HCEC 1CT (cell line): ENCODE measurements at regions not wholly inside any gene's neighbourhood (a gene's known extent, or its start where the extent isn't known, plus 50 kb on each side); places are given as distances from the start of the nearest gene placed in this dataset.

Source experiments
- DNase-seq: peaks from one replicate; pipeline ENCODE4 v3.0.0-alpha.2; 2017

DNA sequence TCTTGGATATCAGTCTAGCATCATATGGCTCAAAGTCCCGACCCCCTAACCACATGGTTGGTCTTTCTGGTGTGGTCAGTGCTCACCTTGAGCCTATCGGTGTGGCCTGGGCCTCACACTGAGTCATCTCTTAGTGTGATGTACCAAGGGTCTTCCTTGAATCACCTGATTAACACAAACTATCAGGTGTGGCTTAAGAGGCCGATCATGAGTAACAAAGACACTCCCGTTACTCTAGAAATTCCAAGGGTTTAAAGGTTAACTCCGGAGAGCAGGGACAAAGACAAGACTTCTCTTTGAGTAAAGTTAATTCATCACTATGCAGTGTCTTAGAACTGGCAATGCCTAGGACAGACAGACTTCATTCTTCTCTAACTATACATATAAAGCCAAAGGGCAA lies 52.3 kb upstream of the ARMC3 start:
- no peak for DNase-seq

DNA sequence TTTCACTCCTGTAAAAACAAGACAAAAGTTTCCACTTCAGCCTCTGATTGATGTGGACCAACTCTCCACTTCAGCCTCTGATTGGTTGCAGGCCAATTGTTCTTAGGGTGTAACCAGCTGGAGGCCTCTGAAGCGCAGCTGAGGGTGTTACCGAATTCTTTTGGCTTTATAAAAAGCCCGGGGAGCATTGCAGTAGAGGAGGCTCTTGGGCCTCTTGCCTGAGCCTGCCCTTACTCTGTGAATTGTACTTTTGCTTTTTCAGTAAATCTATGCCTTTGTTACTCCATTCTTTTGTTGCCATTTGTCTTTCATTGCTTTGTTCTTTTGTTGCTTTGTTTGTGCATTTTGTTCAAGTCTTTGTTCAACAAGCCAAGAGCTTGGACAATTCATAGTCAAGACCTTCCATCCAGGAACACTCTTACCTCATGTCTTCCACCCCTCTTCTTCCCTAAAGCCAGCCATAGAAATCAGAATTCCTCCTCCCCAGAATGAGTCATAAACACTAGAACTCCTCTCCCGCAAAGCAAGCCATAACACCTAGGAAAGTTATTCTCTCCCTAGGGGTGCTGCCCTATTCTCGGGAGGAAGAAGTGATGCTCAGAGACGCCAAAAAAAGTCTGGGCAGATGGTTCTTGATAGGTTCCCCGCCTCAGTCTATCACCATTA lies 53.5 kb upstream of the ARMC3 start:
- DNase-seq, result no peak

DNA sequence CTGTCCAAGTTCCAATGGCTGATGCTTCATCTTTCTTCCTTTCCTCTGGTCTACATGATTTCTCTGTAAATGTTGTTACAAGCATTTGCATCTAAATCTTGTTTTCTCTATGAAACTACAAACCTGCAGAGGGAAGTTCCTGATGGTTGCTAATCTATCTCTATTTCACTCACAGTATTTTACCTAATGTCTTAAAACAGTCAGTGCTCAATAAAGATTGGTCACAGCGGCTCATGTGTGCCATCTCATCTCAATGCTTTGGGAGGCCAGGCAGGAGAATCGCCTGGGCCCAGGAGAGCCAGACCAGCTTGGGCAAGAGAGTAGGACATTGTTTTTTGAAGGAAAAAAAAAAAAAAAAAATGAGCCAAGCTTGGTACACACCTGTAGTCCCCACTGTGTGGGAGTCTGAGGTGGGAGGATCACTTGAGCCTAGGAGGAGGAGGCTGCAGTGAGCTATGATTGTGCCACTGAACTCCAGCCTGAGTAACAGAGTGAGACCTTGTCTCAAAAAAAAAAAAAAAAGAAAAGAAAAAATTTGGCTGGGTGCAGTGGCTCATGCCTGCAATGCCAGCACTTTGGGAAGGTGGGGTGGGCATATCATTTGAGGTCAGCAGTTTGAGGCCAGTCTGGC lies 71.3 kb upstream of the ARMC3 start:
- no peak for DNase-seq

DNA sequence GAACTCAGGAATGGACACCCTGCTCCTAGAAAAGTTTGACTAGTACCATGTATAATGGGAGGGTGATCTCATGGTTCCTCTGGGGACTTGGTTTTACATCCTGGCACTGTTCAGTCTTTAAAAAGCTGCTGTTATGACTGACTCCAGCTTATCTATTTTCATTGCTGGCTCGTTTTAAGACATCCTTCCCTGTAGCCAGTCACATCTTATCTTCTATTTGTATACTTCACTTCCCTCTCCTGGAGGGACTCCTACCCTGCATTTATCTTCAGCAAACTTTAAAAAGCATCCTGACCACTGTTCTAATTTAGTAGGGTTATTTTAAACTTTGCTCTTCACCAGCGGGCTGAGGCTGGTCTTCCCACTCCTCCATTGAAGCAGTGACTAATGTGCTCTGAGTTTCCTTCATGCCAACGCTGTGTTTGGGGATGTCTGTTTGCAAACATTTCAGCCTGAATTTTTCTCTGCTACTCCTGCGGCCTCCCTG lies 72.9 kb upstream of the ARMC3 start:
- DNase-seq, result peak; percentile 2

DNA sequence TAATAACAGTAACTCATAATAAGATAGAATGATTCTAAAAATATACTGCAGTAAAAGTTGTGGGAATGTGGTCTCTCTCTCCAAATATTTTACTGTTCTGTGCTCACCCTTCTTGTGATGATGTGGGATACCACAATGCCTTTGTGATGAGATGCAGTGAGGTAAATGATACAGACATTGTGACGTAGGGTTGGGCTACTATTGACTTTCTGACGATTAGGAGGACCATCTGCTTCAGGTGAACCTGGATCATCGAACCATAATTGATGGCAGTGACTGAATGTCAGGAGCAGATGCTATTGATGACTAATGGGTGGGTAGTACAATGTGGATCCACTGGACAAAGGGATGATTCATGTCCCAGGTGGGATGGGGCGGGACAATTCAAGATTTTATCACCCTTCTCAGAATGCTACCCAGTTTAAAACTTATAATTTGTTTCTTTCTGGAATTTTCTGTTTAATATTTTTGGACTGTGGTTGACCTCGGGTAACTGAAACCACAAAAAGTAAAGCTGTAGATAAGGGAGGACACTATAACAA lies 73.9 kb upstream of the ARMC3 start:
- DNase-seq, result no peak

DNA sequence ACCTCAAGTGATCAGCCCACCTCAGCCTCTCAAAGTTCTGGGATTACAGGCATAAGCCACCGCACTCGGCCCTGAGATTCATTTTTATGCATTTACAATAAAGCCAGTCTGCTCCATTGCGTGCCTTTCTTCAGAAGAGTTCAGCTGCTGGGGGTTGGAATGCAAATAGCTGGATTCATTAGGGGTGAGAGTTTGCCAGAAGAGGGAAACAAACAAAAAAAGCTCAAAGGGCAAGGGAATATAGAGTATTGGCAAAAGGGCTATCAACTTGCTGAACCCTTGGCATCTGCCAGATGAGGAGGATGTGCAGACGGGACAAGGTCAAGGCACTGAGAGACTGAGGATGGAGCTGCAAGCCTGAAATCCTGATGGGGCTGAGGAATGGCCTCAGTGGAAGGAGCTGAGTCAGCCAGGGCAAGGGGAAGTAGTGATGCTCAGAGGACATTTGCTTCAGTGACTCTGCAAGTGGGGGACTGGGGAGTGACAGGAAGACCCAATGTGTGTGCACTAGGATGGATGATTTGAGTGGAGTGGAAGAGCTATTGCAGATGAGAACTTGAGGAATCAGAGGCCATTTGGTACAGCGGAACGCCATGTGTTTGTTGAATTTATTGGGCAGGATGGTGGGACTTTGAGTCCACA lies 75.0 kb upstream of the ARMC3 start:
- DNase-seq, result no peak

GRCh38 chr10:22851865-22852239 lies 76.0 kb upstream of the ARMC3 start:
- no peak for DNase-seq

- DNase-seq, result no peak
Measured at GRCh38 chr10:22850541-22850940, 77.3 kb upstream of the ARMC3 start.

DNA sequence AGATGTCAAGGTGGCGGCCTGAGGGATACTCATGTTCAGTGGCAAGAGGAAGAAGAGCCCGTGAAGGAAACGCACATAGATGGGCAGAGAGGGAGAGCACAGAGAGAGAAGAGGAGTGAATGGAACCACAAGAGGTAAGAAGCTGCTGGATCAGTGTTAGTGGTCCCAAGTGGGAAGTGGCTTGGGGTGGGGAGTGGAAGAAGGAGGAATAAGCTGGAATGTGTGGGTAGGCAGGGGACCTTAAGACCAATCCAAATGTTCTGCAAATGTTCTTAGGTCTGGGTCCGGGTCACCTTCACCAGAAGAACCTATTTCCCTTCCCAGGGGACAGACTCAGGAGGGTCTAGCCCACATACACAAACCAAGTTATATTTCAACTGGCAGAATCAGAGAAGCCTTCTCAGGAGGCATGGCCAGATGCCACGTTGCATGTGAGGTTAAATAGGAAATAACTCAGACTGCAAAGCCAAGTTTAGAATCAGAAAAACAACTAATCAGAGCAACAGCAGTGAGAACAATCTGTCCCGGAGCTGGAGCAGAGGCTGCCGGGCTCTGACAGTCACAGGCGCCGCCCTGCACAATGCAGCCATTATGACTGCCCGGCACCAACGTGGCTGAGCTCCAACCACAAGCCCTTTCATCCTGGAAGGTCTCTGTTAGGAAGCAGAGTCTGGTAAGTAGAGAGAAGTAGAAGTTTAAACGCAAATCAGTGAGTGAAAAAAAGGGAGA lies 78.6 kb upstream of the ARMC3 start:
- no peak for DNase-seq

DNA sequence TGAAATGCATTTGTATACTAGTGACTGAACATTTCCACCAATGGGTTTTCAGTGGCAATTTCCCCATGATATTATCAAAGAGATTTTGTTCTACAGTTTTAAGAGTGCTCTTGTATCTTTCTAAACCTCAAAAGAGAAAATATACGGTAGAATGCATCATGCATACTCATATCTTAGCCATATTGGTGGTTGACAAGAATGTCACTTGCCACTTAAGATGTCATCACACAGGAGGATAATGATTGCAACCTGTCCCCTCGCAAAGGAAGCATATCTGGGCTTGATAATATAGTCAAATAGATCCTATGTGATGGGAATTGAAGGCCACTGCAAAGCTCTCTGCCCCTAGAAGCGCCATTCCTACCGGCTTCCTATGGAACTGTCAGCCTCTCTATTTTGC lies 79.3 kb upstream of the ARMC3 start:
- DNase-seq, result no peak

- no peak for DNase-seq
Measured at GRCh38 chr10:22846294-22846693, 81.6 kb upstream of the ARMC3 start.

DNA sequence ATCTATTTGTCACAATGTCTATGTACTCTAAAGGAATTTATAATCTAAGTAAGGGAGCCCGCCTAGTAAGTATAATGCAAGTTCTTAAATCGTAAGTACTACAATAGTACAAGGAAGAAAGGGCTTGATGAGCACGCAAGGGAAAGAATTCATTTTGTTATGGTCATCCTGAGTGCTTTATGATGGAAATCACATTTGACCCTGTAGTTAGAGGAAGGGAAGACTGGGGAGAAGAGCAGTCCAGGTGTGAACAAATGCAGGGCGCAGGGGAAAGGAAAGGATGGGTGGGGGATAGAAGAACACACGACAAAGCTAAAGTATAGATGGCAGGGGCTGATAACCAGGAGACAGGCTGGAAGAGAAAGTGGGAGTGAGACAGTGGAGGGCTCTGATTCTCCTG lies 88.2 kb upstream of the ARMC3 start:
- no peak for DNase-seq

DNA sequence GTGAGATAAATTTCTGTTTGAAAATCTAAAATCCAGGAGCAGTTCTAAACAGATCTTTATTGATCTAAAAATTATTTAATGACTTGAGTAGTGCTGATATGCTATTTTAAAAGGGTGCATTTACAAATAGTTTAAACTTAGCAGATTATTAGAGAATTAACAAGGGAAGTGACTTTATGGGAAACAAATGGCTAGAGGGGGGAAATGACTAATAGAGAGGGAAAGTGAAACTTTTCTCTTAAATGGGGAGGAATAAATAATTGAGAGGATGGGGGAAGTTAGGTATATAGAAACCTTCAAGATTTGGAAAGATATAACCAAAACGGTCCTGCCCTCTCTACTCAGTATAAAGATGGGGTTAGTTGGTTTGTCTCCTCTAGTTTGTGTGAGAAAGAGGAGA lies 90.1 kb upstream of the ARMC3 start:
- no peak for DNase-seq

DNA sequence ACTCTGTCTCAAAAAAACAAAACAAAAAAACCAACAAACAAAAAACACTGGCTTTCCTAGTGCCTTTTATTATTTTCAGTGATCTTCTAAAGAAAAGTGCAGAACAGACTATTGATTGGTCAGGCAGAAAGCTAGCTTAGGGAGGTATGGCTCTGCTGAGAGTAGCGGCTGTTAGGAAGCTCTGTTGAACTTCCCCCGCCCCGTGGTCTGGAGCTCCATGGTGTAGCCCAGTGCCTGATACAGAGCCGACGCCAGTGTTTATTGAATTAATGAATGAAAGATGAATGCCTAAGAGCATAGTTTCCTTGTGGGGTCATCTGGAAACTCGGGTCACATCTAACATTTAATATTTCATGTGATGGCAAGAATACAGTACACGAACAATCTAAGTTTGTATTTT lies 90.5 kb upstream of the ARMC3 start:
- no peak for DNase-seq

DNA sequence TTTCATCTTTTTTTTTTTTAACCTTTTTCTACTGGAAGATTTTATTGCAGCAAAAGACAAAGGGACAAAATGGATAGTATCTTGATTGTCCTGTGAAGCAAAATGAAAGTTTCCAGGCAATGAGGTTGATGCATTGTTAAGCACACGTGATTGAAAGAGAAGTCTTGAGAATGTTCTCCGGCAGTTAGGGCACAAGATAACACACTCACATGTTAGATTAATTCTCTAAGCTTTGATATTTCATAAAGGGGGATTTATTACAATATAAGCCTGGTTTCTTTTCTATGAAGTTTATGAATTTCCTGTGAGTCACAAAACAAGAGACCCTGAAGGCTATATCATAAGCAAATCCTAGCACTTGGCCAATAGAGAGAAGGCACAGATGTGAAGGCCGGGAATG lies 93.4 kb upstream of the ARMC3 start:
- DNase-seq, result no peak

GRCh38 chr10:22833781-22834180 lies 94.1 kb upstream of the ARMC3 start:
- no peak for DNase-seq

DNA sequence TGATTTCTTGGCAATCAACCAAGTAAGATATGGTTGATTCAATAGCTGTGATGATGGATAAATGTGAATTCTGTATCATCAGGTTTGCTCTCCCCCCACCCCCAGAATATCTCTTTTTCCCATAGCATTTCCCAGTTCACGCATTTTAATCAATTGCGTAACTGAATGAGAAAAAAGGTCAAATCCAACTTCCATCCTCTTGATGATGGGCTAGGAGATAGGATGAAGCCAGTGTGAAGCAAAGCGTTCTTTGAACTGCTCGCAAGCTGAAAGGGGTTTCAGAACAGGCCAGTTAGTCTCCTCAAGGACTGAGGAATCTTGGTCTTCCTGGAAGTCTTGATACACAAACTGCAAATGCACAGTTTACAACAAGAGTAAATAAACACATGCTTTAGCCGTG lies 94.5 kb upstream of the ARMC3 start:
- DNase-seq, result no peak

DNA sequence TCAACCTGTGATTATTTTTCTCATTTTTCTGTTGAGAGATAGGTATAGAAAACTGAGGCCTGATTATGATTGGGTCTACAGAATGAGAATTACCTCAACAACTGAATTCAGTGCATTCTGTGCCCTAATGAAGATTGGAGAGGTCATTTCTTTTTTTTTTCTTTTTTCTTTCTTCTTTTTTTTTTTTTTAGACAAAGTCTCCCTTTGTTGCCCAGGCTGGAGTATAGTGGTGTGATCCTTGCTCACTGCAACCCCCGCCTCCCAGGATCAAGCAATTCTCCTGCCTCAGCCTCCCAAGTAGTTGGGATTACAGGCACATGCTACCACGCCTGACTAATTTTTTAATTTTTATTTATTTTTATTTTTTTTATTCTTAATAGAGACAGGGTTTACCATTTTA lies 95.0 kb upstream of the ARMC3 start:
- no peak for DNase-seq

DNA sequence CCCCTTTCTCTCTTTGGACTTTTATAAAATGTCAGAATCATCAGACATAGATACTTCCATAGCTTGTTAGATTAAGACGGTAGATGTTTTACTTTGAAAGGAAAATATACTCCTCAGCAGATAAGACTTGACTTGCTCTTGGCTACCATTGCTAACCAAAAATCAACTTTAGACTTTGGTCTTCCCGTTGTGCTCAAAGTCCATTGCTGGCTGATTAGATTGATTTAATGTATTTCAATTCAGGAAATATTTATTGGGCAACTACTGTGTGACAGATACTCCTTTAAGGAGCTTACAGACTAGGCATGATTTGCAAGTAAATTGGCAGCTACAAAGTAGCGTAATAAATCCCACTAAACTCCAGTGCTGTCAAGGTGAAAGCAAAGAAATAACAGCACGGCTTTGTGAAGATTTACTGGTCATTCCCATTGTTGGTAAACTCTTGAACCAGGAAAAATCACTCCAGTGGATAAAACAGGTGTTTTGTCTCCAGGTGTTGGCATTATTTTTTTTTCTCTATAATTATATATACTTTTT lies 95.7 kb upstream of the ARMC3 start:
- no peak for DNase-seq

GRCh38 chr10:22831586-22831985 lies 96.3 kb upstream of the ARMC3 start:
- DNase-seq, result no peak

DNA sequence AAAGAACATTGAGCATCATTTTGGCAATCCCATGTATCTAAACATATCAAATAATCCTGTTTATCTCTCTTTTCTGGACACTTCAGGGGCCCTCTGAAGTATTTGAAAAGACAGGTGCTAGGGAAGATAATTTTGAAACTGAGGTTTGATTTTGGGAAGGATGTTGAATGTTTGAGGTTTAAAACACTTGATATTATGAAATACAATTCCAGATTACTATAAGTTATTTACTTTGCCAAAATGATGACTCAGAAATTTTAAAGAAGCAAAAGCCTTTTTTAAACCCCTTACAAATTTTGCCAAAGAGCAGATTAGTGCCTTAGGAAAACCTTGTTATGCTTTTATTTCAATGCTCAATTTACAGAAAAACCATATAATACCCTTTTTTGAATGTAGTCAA lies 99.1 kb upstream of the ARMC3 start:
- peak; percentile 59 for DNase-seq

- no peak for DNase-seq
Measured at GRCh38 chr10:22825841-22826240, 102.0 kb upstream of the ARMC3 start.

- peak; percentile 81 for DNase-seq
Measured at GRCh38 chr10:22824984-22825383, 102.9 kb upstream of the ARMC3 start.
